Astrocyte (in vitro differentiated cells and primary cell): ENCODE measurements at regions not wholly inside any gene's neighbourhood (a gene's known extent, or its start where the extent isn't known, plus 50 kb on each side); places are given as distances from the start of the nearest gene placed in this dataset.

ENCODE experiments used
- DNase-seq: peaks from one replicate; pipeline ENCODE4 v3.0.0-alpha.2; 2010; ENCODE audit warnings: low read depth
- FAIRE-seq: peaks from 2 replicates; lab custom pipeline; 2011; peaks lifted over from hg19 to GRCh38; lab: Jason Lieb, UNC
- H2AFZ ChIP-seq: 2 replicates; pipeline ENCODE4 v1.6.0; 2012; ENCODE audit warnings: low read depth, low read length, inconsistent platforms
- H3K27ac ChIP-seq: 2 replicates; pipeline ENCODE4 v1.5.1; 2011; ENCODE audit warnings: low read depth, low read length, inconsistent platforms
- H3K27me3 ChIP-seq: 2 replicates; pipeline ENCODE4 v1.6.0; 2011; ENCODE audit warnings: low read length, inconsistent platforms; ENCODE audit not compliant: insufficient read depth
- H3K36me3 ChIP-seq: 2 replicates; pipeline ENCODE4 v1.5.1; 2011; ENCODE audit warnings: low read length, inconsistent platforms; ENCODE audit not compliant: insufficient read depth
- H3K4me1 ChIP-seq: 2 replicates; pipeline ENCODE4 v1.5.1; 2011; ENCODE audit warnings: low read length, inconsistent platforms; ENCODE audit not compliant: insufficient read depth
- H3K4me2 ChIP-seq: 2 replicates; pipeline ENCODE4 v1.6.0; 2012; ENCODE audit warnings: low read length, inconsistent platforms
- H3K4me3 ChIP-seq: 2 replicates; pipeline ENCODE4 v1.5.1; 2011; ENCODE audit warnings: low read depth, mild to moderate bottlenecking, low read length, inconsistent platforms; ENCODE audit not compliant: insufficient read depth
- H3K79me2 ChIP-seq: 2 replicates; pipeline ENCODE4 v1.6.0; 2012; ENCODE audit warnings: mild to moderate bottlenecking, low read length, inconsistent platforms; ENCODE audit not compliant: insufficient read depth
- H3K9ac ChIP-seq: 2 replicates; pipeline ENCODE4 v1.6.0; 2012; ENCODE audit warnings: mild to moderate bottlenecking, low read length, inconsistent platforms
- H3K9me3 ChIP-seq: 2 replicates; pipeline ENCODE4 v1.5.1; 2012; ENCODE audit warnings: low read depth, mild to moderate bottlenecking, low read length, inconsistent platforms; ENCODE audit not compliant: insufficient read depth
- H4K20me1 ChIP-seq: 2 replicates; pipeline ENCODE4 v1.6.0; 2012; ENCODE audit warnings: low read length, inconsistent platforms; ENCODE audit not compliant: insufficient read depth
- H3K27ac Mint-ChIP-seq: one replicate; pipeline ENCODE4 v1.8.0; 2021; ENCODE audit warnings: mild to moderate bottlenecking, mixed read lengths; ENCODE audit not compliant: unreplicated experiment
- H3K27me3 Mint-ChIP-seq: one replicate; pipeline ENCODE4 v1.8.0; 2021; ENCODE audit warnings: low read depth, mixed read lengths; ENCODE audit not compliant: unreplicated experiment
- H3K36me3 Mint-ChIP-seq: one replicate; pipeline ENCODE4 v1.8.0; 2021; ENCODE audit warnings: low read depth, mixed read lengths; ENCODE audit not compliant: unreplicated experiment
- H3K4me1 Mint-ChIP-seq: one replicate; pipeline ENCODE4 v1.8.0; 2021; ENCODE audit warnings: low read depth, mixed read lengths; ENCODE audit not compliant: unreplicated experiment
- H3K4me3 Mint-ChIP-seq: one replicate; pipeline ENCODE4 v1.8.0; 2021; ENCODE audit warnings: mild to moderate bottlenecking, moderate library complexity, mixed read lengths; ENCODE audit not compliant: unreplicated experiment
- H3K9me3 Mint-ChIP-seq: one replicate; pipeline ENCODE4 v1.8.0; 2021; ENCODE audit warnings: mild to moderate bottlenecking, mixed read lengths; ENCODE audit not compliant: unreplicated experiment
- CTCF ChIP-seq: IDR thresholded peaks from 2 replicates; pipeline ENCODE4 v1.5.1; 2011; ENCODE audit warnings: low read depth, mild to moderate bottlenecking, inconsistent platforms, low read length, moderate library complexity; ENCODE audit not compliant: insufficient read depth
- EZH2 ChIP-seq: IDR thresholded peaks from 2 replicates; pipeline ENCODE4 v1.6.1; 2012; ENCODE audit warnings: mild to moderate bottlenecking, low read length, inconsistent platforms; ENCODE audit not compliant: insufficient read depth

GRCh38 chr10:6918305-6918704, 338.2 kb upstream of the PRKCQ start:
- H3K4me1 ChIP-seq, result peaks cover 4% of the 10 kb centered on the region
- no peaks in the 10 kb centered on the region for H3K36me3 Mint-ChIP-seq
- DNase-seq, result no peak
- H3K4me1 Mint-ChIP-seq, result peaks cover 9% of the 10 kb centered on the region
- H3K9ac ChIP-seq, result no peak overlapping the region
- peak; percentile 41 for TF ChIP-seq CTCF
- no peak for TF ChIP-seq EZH2
- H2AFZ ChIP-seq, result no peak overlapping the region
- no peak overlapping the region for H3K4me3 Mint-ChIP-seq
- no peak overlapping the region for H3K27ac Mint-ChIP-seq
- H3K9me3 ChIP-seq, result no peaks in the 10 kb centered on the region
- H3K4me2 ChIP-seq, result no peak overlapping the region
- H3K9me3 Mint-ChIP-seq, result no peaks in the 10 kb centered on the region
- H3K36me3 ChIP-seq, result no peaks in the 10 kb centered on the region
- H3K27ac ChIP-seq, result no peak overlapping the region
- no peaks in the 10 kb centered on the region for H3K79me2 ChIP-seq
- H4K20me1 ChIP-seq, result no peaks in the 10 kb centered on the region
- no peak overlapping the region for H3K4me3 ChIP-seq
- no peaks in the 10 kb centered on the region for H3K27me3 ChIP-seq
- H3K27me3 Mint-ChIP-seq, result no peaks in the 10 kb centered on the region
- no peak for FAIRE-seq

DNA sequence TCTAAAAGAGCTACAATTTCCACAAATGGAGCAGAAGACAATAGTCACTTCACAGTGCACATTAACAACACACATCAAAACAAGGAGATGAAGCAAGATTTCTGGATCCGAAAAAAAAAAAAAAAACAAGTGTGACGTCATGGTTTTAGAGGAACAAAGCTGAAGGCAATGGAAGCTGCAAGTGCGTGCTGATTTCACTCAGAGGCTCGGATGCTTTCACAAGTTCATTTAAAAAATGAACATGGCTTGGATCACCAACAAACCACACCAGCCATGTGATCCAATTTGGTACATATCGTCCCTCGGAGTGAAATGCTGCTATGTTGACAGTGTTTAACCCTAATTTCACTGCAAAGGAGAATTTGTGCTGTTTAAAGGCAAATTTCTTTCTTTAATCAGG, 337.0 kb upstream of the PRKCQ start:
- H2AFZ ChIP-seq, result no peak overlapping the region
- FAIRE-seq, result no peak

More for the DNA sequence above, 337.0 kb upstream of the PRKCQ start:
- H3K9ac ChIP-seq, result no peak overlapping the region
- H4K20me1 ChIP-seq, result no peaks in the 10 kb centered on the region
- H3K27me3 ChIP-seq, result no peaks in the 10 kb centered on the region
- Mint-ChIP-seq H3K36me3 (no peaks in the 10 kb centered on the region), H3K4me3 (no peak overlapping the region), H3K27me3 (no peaks in the 10 kb centered on the region), H3K4me1 (peaks cover 9% of the 10 kb centered on the region), H3K9me3 (no peaks in the 10 kb centered on the region), H3K27ac (no peak overlapping the region)
- DNase-seq, result no peak
- H3K79me2 ChIP-seq, result no peaks in the 10 kb centered on the region
- no peak overlapping the region for H3K27ac ChIP-seq
- peaks cover 4% of the 10 kb centered on the region for H3K4me1 ChIP-seq
- no peak overlapping the region for H3K4me3 ChIP-seq
- no peak overlapping the region for H3K4me2 ChIP-seq
- TF ChIP-seq CTCF, result no peak
- no peak for TF ChIP-seq EZH2
- no peaks in the 10 kb centered on the region for H3K9me3 ChIP-seq
- H3K36me3 ChIP-seq, result no peaks in the 10 kb centered on the region
